BE2C (cell line): ENCODE measurements at regions not wholly inside any gene's neighbourhood (a gene's known extent, or its start where the extent isn't known, plus 50 kb on each side); places are given as distances from the start of the nearest gene placed in this dataset.

ENCODE experiments used
- DNase-seq: peaks from one replicate; pipeline ENCODE4 v3.0.0-alpha.2; 2020
- H3K27me3 ChIP-seq: fragments of 250-450 bp; sonication (Bioruptor Pico); 2 replicates; pipeline ENCODE4 v1.5.1; 2020; ENCODE audit warnings: mild to moderate bottlenecking
- H3K36me3 ChIP-seq: fragments of 250-450 bp; sonication (Bioruptor Pico); 2 replicates; pipeline ENCODE4 v1.5.1; 2020; ENCODE audit warnings: mild to moderate bottlenecking
- H3K4me1 ChIP-seq: fragments of 250-450 bp; sonication (Bioruptor Pico); 2 replicates; pipeline ENCODE4 v1.5.1; 2020
- H3K4me3 ChIP-seq: 2 replicates; pipeline ENCODE4 v1.5.1; 2011; ENCODE audit warnings: low read depth, low read length
- H3K9me3 ChIP-seq: fragments of 250-450 bp; sonication (Bioruptor Pico); 2 replicates; pipeline ENCODE4 v1.5.1; 2020
- CTCF ChIP-seq: IDR thresholded peaks from 2 replicates; pipeline ENCODE4 v1.5.1; 2012; ENCODE audit warnings: mild to moderate bottlenecking, low read depth, low read length

- no peaks in the 10 kb centered on the region for H3K4me1 ChIP-seq
- H3K9me3 ChIP-seq, result no peaks in the 10 kb centered on the region
- H3K36me3 ChIP-seq, result no peaks in the 10 kb centered on the region
- no peak overlapping the region for H3K4me3 ChIP-seq
- no peak for DNase-seq
- no peaks in the 10 kb centered on the region for H3K27me3 ChIP-seq
- no peak for TF ChIP-seq CTCF
Measured at GRCh38 chr18:51921862-51922261, 418.1 kb upstream of the DCC start.

GRCh38 chr18:51933903-51934302 is 406.1 kb upstream of the DCC start:
- no peaks in the 10 kb centered on the region for H3K9me3 ChIP-seq
- no peak for TF ChIP-seq CTCF

GRCh38 chr18:51936115-51936514 is 403.9 kb upstream of the DCC start:
- no peaks in the 10 kb centered on the region for H3K9me3 ChIP-seq
- H3K4me3 ChIP-seq, result no peak overlapping the region
- no peaks in the 10 kb centered on the region for H3K4me1 ChIP-seq
- H3K27me3 ChIP-seq, result no peaks in the 10 kb centered on the region
- no peak for TF ChIP-seq CTCF
- no peak for DNase-seq
- no peaks in the 10 kb centered on the region for H3K36me3 ChIP-seq

More at GRCh38 chr18:51933903-51934302, 406.1 kb upstream of the DCC start:
- Histone ChIP-seq H3K4me3 (no peak overlapping the region), H3K36me3 (no peaks in the 10 kb centered on the region), H3K4me1 (no peaks in the 10 kb centered on the region), H3K27me3 (no peaks in the 10 kb centered on the region)
- DNase-seq, result no peak

DNA sequence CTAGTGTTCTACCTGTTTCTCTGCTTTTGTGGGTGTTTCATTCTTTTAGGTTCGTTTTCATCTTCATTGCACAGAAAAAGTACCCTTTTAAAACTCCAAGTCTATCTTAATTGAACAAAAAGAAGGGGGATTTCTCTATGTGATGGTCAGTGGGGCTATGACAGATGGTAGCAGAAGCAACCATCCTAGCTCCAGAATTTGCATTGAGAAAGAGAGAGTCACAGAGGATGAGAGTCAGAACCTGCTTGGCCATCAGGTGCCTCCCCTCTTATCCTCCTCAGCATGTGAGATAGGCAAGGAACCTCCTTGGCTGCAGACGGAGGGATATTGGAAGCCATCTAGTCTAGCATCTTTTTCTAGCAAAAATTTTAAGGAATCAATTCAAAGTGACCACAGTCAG is 398.0 kb upstream of the DCC start:
- H3K4me1 ChIP-seq, result no peaks in the 10 kb centered on the region
- H3K36me3 ChIP-seq, result no peaks in the 10 kb centered on the region
- H3K4me3 ChIP-seq, result no peak overlapping the region
- H3K27me3 ChIP-seq, result no peaks in the 10 kb centered on the region
- no peak for DNase-seq
- TF ChIP-seq CTCF, result no peak
- no peaks in the 10 kb centered on the region for H3K9me3 ChIP-seq

DNA sequence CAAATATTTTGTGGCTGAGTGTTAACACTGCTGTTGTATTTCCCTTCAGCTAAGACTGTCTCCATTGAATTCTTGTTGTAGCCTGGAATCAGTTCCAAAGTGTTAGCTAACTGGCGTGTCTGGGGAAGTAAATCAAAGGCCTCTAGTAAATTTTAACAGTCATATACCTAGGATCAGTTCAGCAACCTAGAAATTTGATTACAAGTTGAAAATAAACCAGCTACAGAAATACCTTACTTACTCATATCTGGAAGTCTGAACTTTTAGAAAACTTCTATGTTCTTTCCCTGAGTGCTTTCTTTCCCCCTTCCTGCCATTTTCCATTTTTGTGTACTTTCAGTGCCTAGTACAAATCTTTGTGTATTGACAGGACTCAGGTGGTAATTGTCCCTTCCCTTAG is 396.7 kb upstream of the DCC start:
- H3K4me3 ChIP-seq, result no peak overlapping the region
- no peaks in the 10 kb centered on the region for H3K27me3 ChIP-seq
- no peak for TF ChIP-seq CTCF
- no peaks in the 10 kb centered on the region for H3K9me3 ChIP-seq
- H3K36me3 ChIP-seq, result no peaks in the 10 kb centered on the region
- no peak for DNase-seq
- H3K4me1 ChIP-seq, result no peaks in the 10 kb centered on the region

GRCh38 chr18:51946946-51947345 is 393.1 kb upstream of the DCC start:
- Histone ChIP-seq H3K4me1 (no peaks in the 10 kb centered on the region), H3K4me3 (no peak overlapping the region), H3K27me3 (no peaks in the 10 kb centered on the region), H3K36me3 (no peaks in the 10 kb centered on the region), H3K9me3 (no peaks in the 10 kb centered on the region)
- no peak for DNase-seq
- no peak for TF ChIP-seq CTCF
